ENCODE measurements at regions not wholly inside any gene's neighbourhood (a gene's known extent, or its start where the extent isn't known, plus 50 kb on each side); places are given as distances from the start of the nearest gene placed in this dataset.
A peak's percentile ranks its signal among the peaks of the same experiment; 100 is the strongest.

DNA sequence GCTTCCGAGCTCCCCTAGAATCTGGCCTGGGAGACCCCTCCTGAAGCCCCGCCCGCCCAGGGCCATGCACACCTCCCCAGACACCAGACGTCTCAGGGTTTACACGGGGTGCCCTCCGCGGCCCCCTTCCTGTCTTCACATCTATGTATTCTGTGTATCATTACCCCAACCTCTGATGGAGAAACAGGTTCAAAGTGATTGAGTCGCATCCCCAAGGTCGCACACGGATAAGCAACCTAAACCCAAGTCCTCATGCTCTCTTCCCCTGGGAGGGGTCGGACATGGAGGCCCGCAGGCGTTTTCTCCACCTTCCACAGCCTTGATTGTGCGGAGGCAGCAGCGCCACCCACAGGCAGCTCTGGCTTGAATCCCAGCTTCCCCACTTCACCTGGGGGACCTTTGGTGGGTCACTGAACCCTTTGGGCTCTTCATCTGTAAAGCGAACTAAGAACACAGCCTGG lies 237.3 kb downstream of the BCL11B start:
- Histone ChIP-seq H3K9me3 (ENCODE audit: control insufficient read depth, low read length) (no peaks in the 10 kb centered on the region), H3K27me3 (ENCODE audit: control insufficient read depth, insufficient read depth, low read length, poor library complexity, severe bottlenecking) (no peaks in the 10 kb centered on the region), H3K9ac (ENCODE audit: extremely low read depth, low read length, poor library complexity, severe bottlenecking) (no peak overlapping the region), H3K36me3 (ENCODE audit: control insufficient read depth, insufficient read depth, low read length) (no peaks in the 10 kb centered on the region), H3K4me3 (ENCODE audit: low read length) (no peak overlapping the region), H3K27ac (ENCODE audit: low read depth, low read length) (no peak overlapping the region), H3K4me1 (ENCODE audit: control insufficient read depth, insufficient read depth, low read length) (no peaks in the 10 kb centered on the region)
- peaks cover 5% of the 10 kb centered on the region for H3K4me1 Mint-ChIP-seq
- TF ChIP-seq, protein P1, sequence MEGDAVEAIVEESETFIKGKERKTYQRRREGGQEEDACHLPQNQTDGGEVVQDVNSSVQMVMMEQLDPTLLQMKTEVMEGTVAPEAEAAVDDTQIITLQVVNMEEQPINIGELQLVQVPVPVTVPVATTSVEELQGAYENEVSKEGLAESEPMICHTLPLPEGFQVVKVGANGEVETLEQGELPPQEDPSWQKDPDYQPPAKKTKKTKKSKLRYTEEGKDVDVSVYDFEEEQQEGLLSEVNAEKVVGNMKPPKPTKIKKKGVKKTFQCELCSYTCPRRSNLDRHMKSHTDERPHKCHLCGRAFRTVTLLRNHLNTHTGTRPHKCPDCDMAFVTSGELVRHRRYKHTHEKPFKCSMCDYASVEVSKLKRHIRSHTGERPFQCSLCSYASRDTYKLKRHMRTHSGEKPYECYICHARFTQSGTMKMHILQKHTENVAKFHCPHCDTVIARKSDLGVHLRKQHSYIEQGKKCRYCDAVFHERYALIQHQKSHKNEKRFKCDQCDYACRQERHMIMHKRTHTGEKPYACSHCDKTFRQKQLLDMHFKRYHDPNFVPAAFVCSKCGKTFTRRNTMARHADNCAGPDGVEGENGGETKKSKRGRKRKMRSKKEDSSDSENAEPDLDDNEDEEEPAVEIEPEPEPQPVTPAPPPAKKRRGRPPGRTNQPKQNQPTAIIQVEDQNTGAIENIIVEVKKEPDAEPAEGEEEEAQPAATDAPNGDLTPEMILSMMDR (conservative IDR thresholded peaks at IDR 0.05): peak; percentile 70
- H3K9me3 Mint-ChIP-seq: peaks cover 14% of the 10 kb centered on the region
- WGBS, 2 experiments (ENCODE audit: insufficient coverage in 1 of 2, insufficient read length in 1 of 2): 93 to 98% methylated on average over 11 to 16 of the region's 16 CpGs
- peak; percentile 73 for DNase-seq
- no peaks in the 10 kb centered on the region for H3K36me3 Mint-ChIP-seq (ENCODE audit: low read depth)
- H3K27me3 Mint-ChIP-seq (ENCODE audit: insufficient read depth): peaks cover 4% of the 10 kb centered on the region
- no peak overlapping the region for H3K4me3 Mint-ChIP-seq
- no peak overlapping the region for H3K27ac Mint-ChIP-seq

DNA sequence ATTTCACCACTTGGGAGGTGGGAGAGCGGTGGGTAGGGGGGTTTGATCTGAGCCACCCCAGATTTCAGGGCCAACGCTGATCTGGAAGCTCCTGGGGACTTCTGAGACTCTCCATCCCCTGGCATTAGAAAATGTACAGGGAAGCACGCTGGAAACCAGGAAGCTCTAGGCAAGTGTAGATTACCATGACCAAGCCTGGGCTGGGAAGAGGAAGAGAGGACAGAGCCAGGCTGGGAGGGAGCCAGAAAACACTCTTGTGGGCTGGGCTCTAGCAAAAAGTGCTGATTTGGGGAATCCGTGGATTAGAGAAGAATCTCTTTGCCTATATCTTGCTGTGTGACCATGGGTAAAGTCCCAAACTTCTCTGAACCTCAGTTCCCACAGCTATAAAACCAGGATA lies 236.7 kb downstream of the BCL11B start:
- H3K36me3 Mint-ChIP-seq (ENCODE audit: low read depth): no peaks in the 10 kb centered on the region
- peaks cover 5% of the 10 kb centered on the region for H3K4me1 Mint-ChIP-seq
- WGBS, 2 experiments (ENCODE audit: insufficient coverage in 1 of 2, insufficient read length in 1 of 2): 90 to 96% methylated on average over 3 to 4 of the region's 4 CpGs
- Histone ChIP-seq H3K9me3 (ENCODE audit: control insufficient read depth, low read length) (no peaks in the 10 kb centered on the region), H3K4me3 (ENCODE audit: low read length) (no peak overlapping the region), H3K4me1 (ENCODE audit: control insufficient read depth, insufficient read depth, low read length) (no peaks in the 10 kb centered on the region), H3K36me3 (ENCODE audit: control insufficient read depth, insufficient read depth, low read length) (no peaks in the 10 kb centered on the region), H3K9ac (ENCODE audit: extremely low read depth, low read length, poor library complexity, severe bottlenecking) (no peak overlapping the region), H3K27ac (ENCODE audit: low read depth, low read length) (no peak overlapping the region), H3K27me3 (ENCODE audit: control insufficient read depth, insufficient read depth, low read length, poor library complexity, severe bottlenecking) (no peaks in the 10 kb centered on the region)
- TF ChIP-seq, protein P1 (conservative IDR thresholded peaks at IDR 0.05): no peak
- H3K27me3 Mint-ChIP-seq (ENCODE audit: insufficient read depth): peaks cover 4% of the 10 kb centered on the region
- H3K4me3 Mint-ChIP-seq: no peak overlapping the region
- H3K27ac Mint-ChIP-seq: no peak overlapping the region
- no peak for DNase-seq
- peaks cover 14% of the 10 kb centered on the region for H3K9me3 Mint-ChIP-seq

DNA sequence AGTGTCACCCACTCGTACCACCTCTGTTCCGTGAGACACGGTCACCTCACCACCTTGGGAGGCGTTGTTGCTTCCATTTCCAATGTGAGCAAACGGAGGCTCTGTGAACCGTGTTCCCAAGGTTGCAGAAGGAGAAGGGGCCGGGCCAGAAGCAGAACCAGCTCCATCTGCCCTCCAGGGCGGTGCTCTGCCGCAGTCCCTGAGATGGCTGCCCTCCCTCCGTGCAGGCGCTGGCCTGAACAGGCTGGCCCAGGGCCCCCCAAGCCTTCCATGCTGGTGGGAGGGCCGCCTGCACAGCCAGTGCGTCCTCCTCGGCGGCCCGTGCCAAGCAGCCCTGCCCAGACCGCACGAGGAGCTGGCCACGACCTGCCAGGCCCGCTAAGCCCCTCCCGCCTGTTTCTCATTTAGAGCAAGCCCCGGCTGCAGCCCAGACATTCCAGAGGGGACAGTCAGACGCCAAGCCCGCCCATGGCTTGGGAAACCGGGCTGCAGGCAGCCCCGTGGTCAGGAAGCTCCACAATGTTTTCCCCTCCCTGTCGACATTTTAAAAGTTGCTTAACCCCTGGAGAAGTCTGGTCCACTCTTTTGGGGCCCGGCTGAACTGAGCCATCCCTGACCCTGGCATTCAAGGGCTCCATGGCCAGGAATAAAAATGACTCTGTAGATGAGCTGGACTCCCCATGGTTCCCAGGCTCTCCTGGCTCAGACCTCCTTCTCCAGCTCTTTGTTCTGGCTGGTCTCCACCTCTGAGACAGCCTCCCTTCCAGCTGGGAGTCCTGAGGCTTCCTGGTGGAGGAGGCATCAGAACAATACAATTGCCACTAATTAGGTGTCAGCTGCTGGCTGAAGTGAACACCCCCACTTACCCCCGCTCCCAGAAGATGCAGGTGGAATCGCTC lies 236.0 kb downstream of the BCL11B start:
- peaks cover 5% of the 10 kb centered on the region for H3K4me1 Mint-ChIP-seq
- no peak overlapping the region for H3K4me3 Mint-ChIP-seq
- H3K36me3 Mint-ChIP-seq (ENCODE audit: low read depth): no peaks in the 10 kb centered on the region
- peak overlapping the region; percentile 40 for H3K27ac ChIP-seq (ENCODE audit: low read depth, low read length)
- no peak overlapping the region for H3K9ac ChIP-seq (ENCODE audit: extremely low read depth, low read length, poor library complexity, severe bottlenecking)
- DNase-seq: peak; percentile 92
- H3K36me3 ChIP-seq (ENCODE audit: control insufficient read depth, insufficient read depth, low read length): no peaks in the 10 kb centered on the region
- TF ChIP-seq, protein P1 (conservative IDR thresholded peaks at IDR 0.05): peak; percentile 32
- WGBS, 2 experiments (ENCODE audit: insufficient coverage in 1 of 2, insufficient read length in 1 of 2): 63 to 67% methylated on average over 18 to 30 of the region's 30 CpGs
- H3K9me3 ChIP-seq (ENCODE audit: control insufficient read depth, low read length): no peaks in the 10 kb centered on the region
- peaks cover 4% of the 10 kb centered on the region for H3K27me3 Mint-ChIP-seq (ENCODE audit: insufficient read depth)
- no peak overlapping the region for H3K4me3 ChIP-seq (ENCODE audit: low read length)
- no peaks in the 10 kb centered on the region for H3K4me1 ChIP-seq (ENCODE audit: control insufficient read depth, insufficient read depth, low read length)
- H3K27me3 ChIP-seq (ENCODE audit: control insufficient read depth, insufficient read depth, low read length, poor library complexity, severe bottlenecking): no peaks in the 10 kb centered on the region
- peaks cover 14% of the 10 kb centered on the region for H3K9me3 Mint-ChIP-seq
- peak overlapping the region; percentile 72 for H3K27ac Mint-ChIP-seq

Measured in endodermal cell (in vitro differentiated cells).